NCI-H2196 treated with DMSO at 0.1 percent for 48 hours (cell line): ENCODE measurements at regions not wholly inside any gene's neighbourhood (a gene's known extent, or its start where the extent isn't known, plus 50 kb on each side); places are given as distances from the start of the nearest gene placed in this dataset.
"Not testable (repeated sequence)": the region's sequence is repeated elsewhere in the genome, so short reads cannot be mapped to it uniquely, and the experiment has no call there.

Experiments used
- DNase-seq: peaks from one replicate; lab custom pipeline; 2025; ENCODE audit not compliant: unreplicated experiment; lab: John Stamatoyannopoulos, UW

GRCh38 chr2:33933203-33933602 is 334.1 kb upstream of the FAM98A start:
- DNase-seq: no peak

GRCh38 chr2:33931164-33931563 is 332.1 kb upstream of the FAM98A start:
- no peak for DNase-seq

- DNase-seq: no peak
Observed at GRCh38 chr2:33929467-33929866, 330.4 kb upstream of the FAM98A start.

- DNase-seq: no peak
Observed at GRCh38 chr2:33927756-33928155, 328.7 kb upstream of the FAM98A start.

GRCh38 chr2:33925311-33925710 is 326.2 kb upstream of the FAM98A start:
- no peak for DNase-seq

GRCh38 chr2:33924586-33925169 is 325.6 kb upstream of the FAM98A start:
- no peak for DNase-seq

- no peak for DNase-seq
Observed at GRCh38 chr2:33917252-33917651, 318.2 kb upstream of the FAM98A start.

- no peak for DNase-seq
Observed at GRCh38 chr2:33913071-33913616, 314.0 kb upstream of the FAM98A start.

- DNase-seq: no peak
Observed at GRCh38 chr2:33911327-33911726, 312.2 kb upstream of the FAM98A start.

- DNase-seq: no peak
Observed at GRCh38 chr2:33909945-33910695, 311.0 kb upstream of the FAM98A start.

GRCh38 chr2:33907866-33908265 is 308.8 kb upstream of the FAM98A start:
- no peak for DNase-seq

- DNase-seq: not testable (repeated sequence)
Observed at GRCh38 chr2:33906129-33906528, 307.0 kb upstream of the FAM98A start.

- DNase-seq: no peak
Observed at GRCh38 chr2:33904801-33905200, 305.7 kb upstream of the FAM98A start.

- no peak for DNase-seq
Observed at GRCh38 chr2:33903701-33904100, 304.6 kb upstream of the FAM98A start.

- DNase-seq: no peak
Observed at GRCh38 chr2:33903215-33903614, 304.1 kb upstream of the FAM98A start.

- DNase-seq: no peak
Observed at GRCh38 chr2:33900610-33901009, 301.5 kb upstream of the FAM98A start.

GRCh38 chr2:33897741-33898140 is 298.6 kb upstream of the FAM98A start:
- DNase-seq: no peak

- no peak for DNase-seq
Observed at GRCh38 chr2:33893824-33894223, 294.7 kb upstream of the FAM98A start.

- no peak for DNase-seq
Observed at GRCh38 chr2:33891616-33892015, 292.5 kb upstream of the FAM98A start.

- DNase-seq: no peak
Observed at GRCh38 chr2:33890686-33891085, 291.6 kb upstream of the FAM98A start.

- DNase-seq: no peak
Observed at GRCh38 chr2:33877348-33878016, 278.4 kb upstream of the FAM98A start.

- DNase-seq: no peak
Observed at GRCh38 chr2:33873076-33873605, 274.0 kb upstream of the FAM98A start.
